Prostate gland (tissue), 2 donors: ENCODE measurements at regions not wholly inside any gene's neighbourhood (a gene's known extent, or its start where the extent isn't known, plus 50 kb on each side); places are given as distances from the start of the nearest gene placed in this dataset.

Experiments
- DNase-seq: peaks from one replicate; pipeline ENCODE4 v3.0.0-alpha.2; 2019; ENCODE audit warnings: low spot score
- H3K27ac ChIP-seq, 2 donors: fragments of 200-600 bp; sonication (generic); 2 replicates each; pipeline ENCODE4 v1.5.1; 2017 to 2019
- H3K27me3 ChIP-seq: fragments of 200-600 bp; sonication (generic); replicated peaks from 2 replicates; pipeline ENCODE4 v1.5.1; 2019; ENCODE audit not compliant: insufficient read depth
- H3K36me3 ChIP-seq, 2 donors: fragments of 200-600 bp; sonication (generic); 1 replicate in 1 of 2; 2 replicates in 1 of 2; pipeline versions ENCODE4 v1.5.1 to v1.8.1; 2017 to 2019
- H3K4me1 ChIP-seq: fragments of 200-600 bp; sonication (generic); replicated peaks from 2 replicates; pipeline ENCODE4 v1.5.1; 2019
- H3K4me3 ChIP-seq, 2 donors: fragments of 200-600 bp; sonication (generic); 2 replicates each; pipeline ENCODE4 v1.5.1; 2017 to 2019
- H3K9me3 ChIP-seq: fragments of 200-600 bp; sonication (generic); 2 replicates; pipeline ENCODE4 v1.5.1; 2017
- POLR2A ChIP-seq: fragments of 450-650 bp; IDR thresholded peaks from one replicate; pipeline ENCODE4 v1.6.1; 2016; ENCODE audit warnings: antibody characterized with exemption, mild to moderate bottlenecking
- POLR2AphosphoS5 ChIP-seq: sonication (generic); formaldehyde crosslinking; IDR thresholded peaks from one replicate; pipeline ENCODE4 v1.6.1; 2017; ENCODE audit warnings: antibody characterized with exemption
- WGBS: methylation state at CpG from one replicate; pipeline ENCODE4 v1.1.5; 2018; 5-methylcytosine and 5-hydroxymethylcytosine counted together
- intact Hi-C: fragments of 100-400 bp; cut with DNase I; formaldehyde crosslinking; loops from one replicate; pipeline ENCODE4 v1.14.2; 2022
- TF ChIP-seq, protein P1 (sequence below), 4 experiments: fragments of 200-600 bp in 2 of 4; fragments of 450-650 bp in 2 of 4; sonication (generic) in 2 of 4; IDR thresholded peaks; 1 replicate in 3 of 4; 2 replicates in 1 of 4; pipeline ENCODE4 v1.5.1; 2016 to 2019; ENCODE audit warnings: antibody characterized with exemption in 4 of 4, mild to moderate bottlenecking in 2 of 4, moderate library complexity in 2 of 4

GRCh38 chr17:77827039-77827438 lies 131.5 kb upstream of the TNRC6C start:
- TF ChIP-seq POLR2AphosphoS5 (no peak), POLR2A (no peak)
- TF ChIP-seq, protein P1, sequence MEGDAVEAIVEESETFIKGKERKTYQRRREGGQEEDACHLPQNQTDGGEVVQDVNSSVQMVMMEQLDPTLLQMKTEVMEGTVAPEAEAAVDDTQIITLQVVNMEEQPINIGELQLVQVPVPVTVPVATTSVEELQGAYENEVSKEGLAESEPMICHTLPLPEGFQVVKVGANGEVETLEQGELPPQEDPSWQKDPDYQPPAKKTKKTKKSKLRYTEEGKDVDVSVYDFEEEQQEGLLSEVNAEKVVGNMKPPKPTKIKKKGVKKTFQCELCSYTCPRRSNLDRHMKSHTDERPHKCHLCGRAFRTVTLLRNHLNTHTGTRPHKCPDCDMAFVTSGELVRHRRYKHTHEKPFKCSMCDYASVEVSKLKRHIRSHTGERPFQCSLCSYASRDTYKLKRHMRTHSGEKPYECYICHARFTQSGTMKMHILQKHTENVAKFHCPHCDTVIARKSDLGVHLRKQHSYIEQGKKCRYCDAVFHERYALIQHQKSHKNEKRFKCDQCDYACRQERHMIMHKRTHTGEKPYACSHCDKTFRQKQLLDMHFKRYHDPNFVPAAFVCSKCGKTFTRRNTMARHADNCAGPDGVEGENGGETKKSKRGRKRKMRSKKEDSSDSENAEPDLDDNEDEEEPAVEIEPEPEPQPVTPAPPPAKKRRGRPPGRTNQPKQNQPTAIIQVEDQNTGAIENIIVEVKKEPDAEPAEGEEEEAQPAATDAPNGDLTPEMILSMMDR (IDR thresholded peaks at IDR 0.05) = no peak
- H3K9me3 ChIP-seq = no peaks in the 10 kb centered on the region
- 84% methylated on average over 7 of the region's 7 CpGs for WGBS
- no peaks in the 10 kb centered on the region for H3K36me3 ChIP-seq
- intact Hi-C loops = no loop called here
- no peak overlapping the region for H3K27ac ChIP-seq
- no peak for DNase-seq
- no peak overlapping the region for H3K4me3 ChIP-seq
- H3K27me3 ChIP-seq = no peaks in the 10 kb centered on the region
- H3K4me1 ChIP-seq = no peaks in the 10 kb centered on the region

- 89% methylated on average over 5 of the region's 5 CpGs for WGBS
- no peak overlapping the region for H3K27ac ChIP-seq
- no peaks in the 10 kb centered on the region for H3K9me3 ChIP-seq
- DNase-seq = no peak
- no peak for TF ChIP-seq POLR2A
- intact Hi-C loops = no loop called here
- no peaks in the 10 kb centered on the region for H3K27me3 ChIP-seq
- H3K4me3 ChIP-seq = no peak overlapping the region
- H3K36me3 ChIP-seq = no peaks in the 10 kb centered on the region
- H3K4me1 ChIP-seq = no peaks in the 10 kb centered on the region
Measured at GRCh38 chr17:77827511-77827910, 131.0 kb upstream of the TNRC6C start.

DNA sequence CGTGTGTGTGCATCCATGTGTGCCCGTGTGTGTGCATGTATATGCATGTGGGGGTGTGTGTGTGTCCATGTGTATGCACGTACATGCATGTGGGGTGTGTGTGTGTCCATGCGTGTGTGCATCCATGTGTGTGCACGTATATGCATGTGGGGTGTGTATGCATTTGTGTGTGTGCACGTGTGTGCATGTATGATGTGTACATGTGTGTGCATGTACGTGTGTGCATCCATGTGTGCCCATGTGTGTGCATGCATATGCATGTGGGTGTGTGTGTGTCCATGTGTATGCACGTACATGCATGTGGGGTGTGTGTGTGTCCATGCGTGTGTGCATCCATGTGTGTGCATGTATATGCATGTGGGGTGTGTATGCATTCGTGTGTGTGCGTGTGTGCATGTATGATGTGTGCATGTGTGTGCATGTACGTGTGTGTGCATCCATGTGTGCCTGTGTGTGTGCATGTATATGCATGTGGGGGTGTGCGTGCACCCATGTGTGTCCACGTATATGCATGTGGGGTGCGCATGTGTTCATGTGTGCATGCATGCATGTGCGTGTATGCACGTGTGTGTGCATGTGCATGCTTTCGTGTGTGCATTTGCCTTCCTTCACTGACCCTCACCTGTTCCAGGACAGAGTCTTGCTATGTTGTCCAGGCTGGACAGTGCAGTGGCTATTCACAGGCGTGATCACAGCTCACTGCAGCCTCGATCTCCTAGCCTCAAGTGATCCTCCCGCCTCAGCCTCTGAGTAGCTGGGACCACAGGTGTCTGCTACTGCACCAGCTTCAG lies 129.6 kb upstream of the TNRC6C start:
- Histone ChIP-seq H3K4me3 (no peak overlapping the region), H3K9me3 (no peaks in the 10 kb centered on the region), H3K27ac (no peak overlapping the region), H3K36me3 (no peaks in the 10 kb centered on the region), H3K27me3 (no peaks in the 10 kb centered on the region), H3K4me1 (no peaks in the 10 kb centered on the region)
- intact Hi-C loops = no loop called here
- TF ChIP-seq POLR2A = no peak
- TF ChIP-seq POLR2AphosphoS5 = no peak
- TF ChIP-seq, protein P1 (IDR thresholded peaks at IDR 0.05) = no peak
- DNase-seq = no peak
- WGBS = 94% methylated on average over 21 of the region's 21 CpGs

DNA sequence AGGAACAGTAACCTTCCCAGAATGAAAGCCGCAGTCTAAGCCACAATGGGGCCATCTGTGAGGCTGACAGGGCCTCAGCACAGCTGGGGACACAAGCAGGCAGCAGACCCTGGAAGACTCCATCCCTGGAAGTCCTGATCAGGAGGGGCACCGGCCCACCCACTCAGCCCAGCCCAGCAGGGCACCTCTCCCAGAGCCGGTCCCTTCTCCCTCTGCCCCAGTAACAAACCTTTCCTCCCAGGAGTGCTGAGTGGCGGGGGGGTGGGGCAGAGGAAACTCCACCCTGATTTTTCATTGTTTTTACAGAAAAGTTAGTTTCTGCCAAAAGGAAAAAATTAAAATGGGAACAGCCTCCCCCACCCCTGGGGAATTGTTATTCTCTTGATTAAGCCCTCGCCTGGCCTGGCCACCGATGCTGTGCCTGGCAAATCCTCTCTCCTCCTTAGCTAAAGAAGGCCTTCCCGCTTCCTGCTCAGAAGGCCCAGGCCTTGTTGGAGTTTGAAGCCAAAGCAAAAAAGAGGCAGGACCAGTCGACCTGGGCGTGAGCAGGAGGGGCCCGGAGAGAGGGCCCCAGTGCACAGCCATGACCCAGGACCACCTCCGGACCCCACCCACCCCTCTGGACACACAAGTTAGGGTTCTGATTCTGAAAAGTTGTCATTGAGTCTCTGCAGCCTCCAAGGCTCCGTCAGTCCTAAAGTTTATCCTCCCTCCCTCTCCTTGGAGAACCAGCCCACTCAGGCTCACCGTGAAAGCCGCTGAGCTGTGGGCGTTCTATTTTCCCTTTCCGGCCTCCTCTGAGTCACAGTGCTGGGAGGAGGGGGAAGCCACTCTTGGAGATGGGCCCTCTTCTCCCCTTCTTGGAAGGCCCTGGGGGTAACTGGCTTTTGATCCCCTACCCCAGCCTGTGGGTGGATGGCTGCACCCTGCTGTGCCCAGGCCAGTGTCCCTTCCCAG lies 128.4 kb upstream of the TNRC6C start:
- DNase-seq = no peak
- TF ChIP-seq, protein P1 (IDR thresholded peaks at IDR 0.05) = no peak
- no peak for TF ChIP-seq POLR2A
- 44% methylated on average over 16 of the region's 16 CpGs for WGBS
- intact Hi-C loops = no loop called here
- no peaks in the 10 kb centered on the region for H3K36me3 ChIP-seq
- H3K4me1 ChIP-seq = no peaks in the 10 kb centered on the region
- no peaks in the 10 kb centered on the region for H3K9me3 ChIP-seq
- H3K27me3 ChIP-seq = no peaks in the 10 kb centered on the region
- H3K27ac ChIP-seq = peak overlapping the region; percentile 47 to 53
- H3K4me3 ChIP-seq = no peak overlapping the region

- H3K4me1 ChIP-seq = no peaks in the 10 kb centered on the region
- no peak overlapping the region for H3K4me3 ChIP-seq
- H3K36me3 ChIP-seq = no peaks in the 10 kb centered on the region
- no peaks in the 10 kb centered on the region for H3K9me3 ChIP-seq
- H3K27ac ChIP-seq = peak overlapping the region; percentile 47 to 53
- H3K27me3 ChIP-seq = no peaks in the 10 kb centered on the region
- intact Hi-C loops = no loop called here
- TF ChIP-seq POLR2A = no peak
- no peak for TF ChIP-seq POLR2AphosphoS5
- TF ChIP-seq, protein P1 (IDR thresholded peaks at IDR 0.05) = no peak
- 81% methylated on average over 17 of the region's 17 CpGs for WGBS
- DNase-seq = no peak
Measured at GRCh38 chr17:77830816-77831473, 127.6 kb upstream of the TNRC6C start.
